RWPE1 (cell line): ENCODE measurements at regions not wholly inside any gene's neighbourhood (a gene's known extent, or its start where the extent isn't known, plus 50 kb on each side); places are given as distances from the start of the nearest gene placed in this dataset.

Experiments
- CTCF ChIA-PET: fragments of 350-600 bp; sonication (Branson Sonifier 250); formaldehyde crosslinking; extraction: SDS; loops from one replicate; lab custom pipeline; 2021; lab: Yijun Ruan, JAX
- POLR2A ChIA-PET: fragments of 400-600 bp; formaldehyde crosslinking; extraction: SDS; loops from one replicate; lab custom pipeline; 2020; ENCODE audit warnings: antibody characterized with exemption; ENCODE audit not compliant: low non-redundant PET; lab: Yijun Ruan, JAX
- DNase-seq: peaks from one replicate; pipeline ENCODE4 v3.0.0; 2012; ENCODE audit warnings: low spot score
- H3K27ac ChIP-seq: fragments of 450-650 bp; 2 replicates; pipeline ENCODE4 v1.5.1; 2017
- TF ChIP-seq, protein P1 (sequence below): fragments of 450-650 bp; conservative IDR thresholded peaks from 2 replicates; pipeline ENCODE4 v1.5.1; 2017; ENCODE audit warnings: low read depth, mild to moderate bottlenecking

GRCh38 chr2:9768388-9768787 is 74.9 kb upstream of the TAF1B start:
- peak overlapping the region; percentile 85 for H3K27ac ChIP-seq
- CTCF ChIA-PET, result interaction anchor here (1.3 kb wide), 1 partner anchor 9 kb away, joined by 3 read pairs; no protein-coding TSS in a partner anchor
- POLR2A ChIA-PET, result no interaction called here
- DNase-seq, result no peak
- TF ChIP-seq, protein P1, sequence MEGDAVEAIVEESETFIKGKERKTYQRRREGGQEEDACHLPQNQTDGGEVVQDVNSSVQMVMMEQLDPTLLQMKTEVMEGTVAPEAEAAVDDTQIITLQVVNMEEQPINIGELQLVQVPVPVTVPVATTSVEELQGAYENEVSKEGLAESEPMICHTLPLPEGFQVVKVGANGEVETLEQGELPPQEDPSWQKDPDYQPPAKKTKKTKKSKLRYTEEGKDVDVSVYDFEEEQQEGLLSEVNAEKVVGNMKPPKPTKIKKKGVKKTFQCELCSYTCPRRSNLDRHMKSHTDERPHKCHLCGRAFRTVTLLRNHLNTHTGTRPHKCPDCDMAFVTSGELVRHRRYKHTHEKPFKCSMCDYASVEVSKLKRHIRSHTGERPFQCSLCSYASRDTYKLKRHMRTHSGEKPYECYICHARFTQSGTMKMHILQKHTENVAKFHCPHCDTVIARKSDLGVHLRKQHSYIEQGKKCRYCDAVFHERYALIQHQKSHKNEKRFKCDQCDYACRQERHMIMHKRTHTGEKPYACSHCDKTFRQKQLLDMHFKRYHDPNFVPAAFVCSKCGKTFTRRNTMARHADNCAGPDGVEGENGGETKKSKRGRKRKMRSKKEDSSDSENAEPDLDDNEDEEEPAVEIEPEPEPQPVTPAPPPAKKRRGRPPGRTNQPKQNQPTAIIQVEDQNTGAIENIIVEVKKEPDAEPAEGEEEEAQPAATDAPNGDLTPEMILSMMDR, result no peak

DNA sequence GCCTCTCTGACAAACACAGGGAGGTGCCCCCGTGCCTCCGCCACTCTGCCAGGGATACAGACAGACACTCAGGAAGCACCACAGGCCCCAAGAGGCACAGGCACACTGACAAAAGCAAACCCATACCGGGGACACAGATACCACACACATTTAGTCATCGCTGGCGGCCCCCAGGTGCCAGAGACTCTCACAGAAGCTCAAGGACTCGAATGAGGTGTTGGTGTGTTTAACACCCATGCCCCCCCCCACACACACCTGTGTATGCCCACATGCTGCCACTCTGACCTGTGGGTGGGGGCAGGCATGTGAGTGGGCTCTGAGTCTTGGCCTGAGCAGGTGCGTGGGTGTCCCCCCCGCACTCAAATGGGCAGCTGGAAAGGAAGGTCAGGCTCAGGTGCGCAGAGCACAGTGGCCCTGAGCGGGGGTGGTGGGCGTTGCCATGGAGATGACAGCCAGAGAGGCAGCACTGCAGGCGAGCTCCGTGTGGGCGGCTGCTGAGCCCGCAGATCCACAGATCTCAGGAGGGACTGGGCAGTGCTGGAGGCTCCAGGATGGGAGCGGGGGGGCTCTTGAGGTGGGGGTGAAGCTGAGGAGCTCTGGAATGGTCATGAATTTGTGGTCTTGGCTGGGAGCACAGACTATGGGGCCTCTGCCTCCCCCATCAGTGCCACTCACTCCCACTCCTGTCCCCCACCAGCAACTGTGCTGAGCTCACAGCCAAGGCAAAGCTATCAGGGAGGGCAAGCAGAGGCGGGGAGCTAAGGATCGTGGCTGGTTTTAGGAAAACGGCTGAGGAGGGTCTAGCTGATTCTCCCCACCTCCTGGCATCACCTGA is 73.9 kb upstream of the TAF1B start:
- H3K27ac ChIP-seq, result peak overlapping the region; percentile 85
- ChIA-PET POLR2A (interaction anchor here (0.6 to 0.7 kb wide), 2 partner anchors 16 to 135 kb away, joined by 3 to 4 read pairs; no protein-coding TSS in a partner anchor), CTCF (interaction anchor here (0.5 to 2.9 kb wide), 23 partner anchors 8 to 296 kb away, joined by 3 to 23 read pairs (median 4); no protein-coding TSS in a partner anchor)
- TF ChIP-seq, protein P1, result no peak
- no peak for DNase-seq

- TF ChIP-seq, protein P1, result no peak
- DNase-seq, result no peak
- peak overlapping the region; percentile 85 for H3K27ac ChIP-seq
- ChIA-PET POLR2A (interaction anchor here (0.6 kb wide), 3 partner anchors 17 to 273 kb away, joined by 3 read pairs; no protein-coding TSS in a partner anchor), CTCF (interaction anchor here (0.6 to 2.9 kb wide), 23 partner anchors 8 to 296 kb away, joined by 3 to 23 read pairs (median 4); no protein-coding TSS in a partner anchor)
Observed at GRCh38 chr2:9770006-9770307, 73.3 kb upstream of the TAF1B start.

DNA sequence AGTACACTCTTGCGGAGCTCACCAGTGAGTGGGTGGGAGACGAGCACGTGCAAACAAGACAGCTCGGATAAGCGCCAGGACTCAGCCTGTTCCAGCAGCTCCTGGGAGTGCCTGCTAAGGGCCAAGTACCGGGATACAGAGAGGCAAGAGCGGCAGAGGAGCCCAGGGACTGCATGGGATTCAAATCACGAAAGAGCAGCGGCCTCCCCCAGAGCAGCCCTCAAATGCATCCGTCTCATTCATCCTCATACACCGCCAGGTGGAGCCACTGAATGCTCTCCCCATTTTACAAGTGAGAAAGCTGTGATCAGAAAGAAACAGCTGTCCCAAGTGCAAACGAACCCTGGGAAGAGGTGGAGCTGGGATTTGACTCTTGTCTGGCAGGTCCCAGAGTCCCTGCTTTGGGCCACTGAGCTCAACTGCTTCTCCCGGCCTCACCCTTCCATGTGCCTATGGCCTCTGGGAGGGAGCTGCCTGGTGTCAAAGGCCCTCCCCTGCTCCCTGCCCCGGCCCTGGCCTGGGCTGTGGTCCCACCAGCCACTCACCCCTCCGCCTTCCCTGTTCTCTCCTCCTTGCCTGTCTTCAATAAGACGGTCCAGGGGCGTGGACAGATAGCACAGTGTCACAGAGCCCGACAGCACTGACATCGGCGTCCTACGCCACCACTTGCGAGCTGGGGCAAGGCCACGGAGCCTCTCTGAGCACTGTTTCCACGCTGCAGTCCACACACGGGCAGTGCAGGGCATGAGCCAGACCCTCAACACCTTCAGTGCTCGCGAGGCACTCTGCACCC is 72.8 kb upstream of the TAF1B start:
- TF ChIP-seq, protein P1, result peak; percentile 69
- peak; percentile 67 for DNase-seq
- peak overlapping the region; percentile 85 for H3K27ac ChIP-seq
- POLR2A ChIA-PET, result interaction anchor here (0.6 kb wide), 3 partner anchors 17 to 272 kb away, joined by 3 read pairs; no protein-coding TSS in a partner anchor
- CTCF ChIA-PET, result interaction anchor here (0.6 to 2.9 kb wide), 32 partner anchors 9 to 457 kb away, joined by 3 to 23 read pairs (median 4); no protein-coding TSS in a partner anchor

DNA sequence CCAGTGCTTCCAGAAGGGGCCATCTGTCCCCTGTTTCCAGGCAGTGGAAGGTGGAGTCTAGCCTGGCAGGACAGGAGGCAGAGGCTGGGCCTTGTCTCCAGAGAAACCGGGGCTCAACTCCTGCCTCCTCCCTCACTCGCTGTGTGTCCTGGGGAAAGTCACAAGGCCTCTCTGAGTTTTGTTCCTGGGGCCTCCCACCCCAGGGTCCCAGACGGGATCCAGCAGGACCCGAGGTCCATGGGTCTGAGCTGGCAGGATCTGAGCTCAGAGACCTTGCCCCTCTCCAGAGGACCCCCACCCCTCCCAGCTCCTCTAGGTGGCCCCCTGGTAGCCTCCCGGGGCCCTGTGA is 72.2 kb upstream of the TAF1B start:
- TF ChIP-seq, protein P1, result no peak
- peak overlapping the region; percentile 85 for H3K27ac ChIP-seq
- CTCF ChIA-PET, result interaction anchor here (0.6 to 2.9 kb wide), 22 partner anchors 9 to 456 kb away, joined by 3 to 23 read pairs (median 4); no protein-coding TSS in a partner anchor
- POLR2A ChIA-PET, result no interaction called here
- DNase-seq, result no peak
